GM12874 (cell line): ENCODE measurements at regions not wholly inside any gene's neighbourhood (a gene's known extent, or its start where the extent isn't known, plus 50 kb on each side); places are given as distances from the start of the nearest gene placed in this dataset.

Source experiments
- CTCF ChIP-seq: IDR thresholded peaks from 2 replicates; pipeline ENCODE4 v1.5.1; 2011; ENCODE audit warnings: low read depth, mild to moderate bottlenecking, control low read depth, low read length, moderate library complexity; ENCODE audit not compliant: insufficient read depth

GRCh38 chr10:90435296-90435695 lies 422.5 kb downstream of the HTR7 start:
- TF ChIP-seq CTCF = no peak

GRCh38 chr10:90437452-90437851 lies 420.4 kb downstream of the HTR7 start:
- no peak for TF ChIP-seq CTCF

GRCh38 chr10:90440870-90441269 lies 417.0 kb downstream of the HTR7 start:
- TF ChIP-seq CTCF = no peak

- no peak for TF ChIP-seq CTCF
Measured at GRCh38 chr10:90443342-90443741, 414.5 kb downstream of the HTR7 start.

GRCh38 chr10:90447831-90448230 lies 410.0 kb downstream of the HTR7 start:
- TF ChIP-seq CTCF = no peak

GRCh38 chr10:90450797-90451196 lies 407.0 kb downstream of the HTR7 start:
- no peak for TF ChIP-seq CTCF

- TF ChIP-seq CTCF = no peak
Measured at GRCh38 chr10:90451283-90451682, 406.6 kb downstream of the HTR7 start.

GRCh38 chr10:90458054-90458453 lies 399.8 kb downstream of the HTR7 start:
- no peak for TF ChIP-seq CTCF
